ENCODE measurements at regions not wholly inside any gene's neighbourhood (a gene's known extent, or its start where the extent isn't known, plus 50 kb on each side); places are given as distances from the start of the nearest gene placed in this dataset.
"Not testable (repeated sequence)": the region's sequence is repeated elsewhere in the genome, so short reads cannot be mapped to it uniquely, and the experiment has no call there.

- no peak for DNase-seq (ENCODE audit: low spot score)
- no peak for TF ChIP-seq CTCF (IDR thresholded peaks at IDR 0.05; ENCODE audit: extremely low read depth, missing control alignments)
Observed at GRCh38 chr4:131459430-131460101, 1689.5 kb upstream of the PCDH10 start.

- no peak for TF ChIP-seq CTCF (IDR thresholded peaks at IDR 0.05; ENCODE audit: extremely low read depth, missing control alignments)
- no peak for DNase-seq (ENCODE audit: low spot score)
Observed at GRCh38 chr4:131470360-131470759, 1678.7 kb upstream of the PCDH10 start.

GRCh38 chr4:131488772-131489171, 1660.3 kb upstream of the PCDH10 start:
- TF ChIP-seq CTCF (IDR thresholded peaks at IDR 0.05; ENCODE audit: extremely low read depth, missing control alignments), result no peak
- DNase-seq (ENCODE audit: low spot score), result no peak

GRCh38 chr4:131496211-131496610, 1652.9 kb upstream of the PCDH10 start:
- DNase-seq (ENCODE audit: low spot score), result not testable (repeated sequence)

GRCh38 chr4:131499141-131499873, 1649.8 kb upstream of the PCDH10 start:
- no peak for TF ChIP-seq CTCF (IDR thresholded peaks at IDR 0.05; ENCODE audit: extremely low read depth, missing control alignments)
- no peak for DNase-seq (ENCODE audit: low spot score)

- DNase-seq (ENCODE audit: low spot score), result no peak
Observed at GRCh38 chr4:131509521-131509920, 1639.6 kb upstream of the PCDH10 start.

GRCh38 chr4:131526686-131527085, 1622.4 kb upstream of the PCDH10 start:
- DNase-seq (ENCODE audit: low spot score), result no peak
- TF ChIP-seq CTCF (IDR thresholded peaks at IDR 0.05; ENCODE audit: extremely low read depth, missing control alignments), result no peak

More at GRCh38 chr4:131509521-131509920, 1639.6 kb upstream of the PCDH10 start:
- no peak for TF ChIP-seq CTCF (IDR thresholded peaks at IDR 0.05; ENCODE audit: extremely low read depth, missing control alignments)

Measured in GM20000 (cell line).